Cerebellar nuclear complex (tissue), 1 donor: ENCODE measurements at regions not wholly inside any gene's neighbourhood (a gene's known extent, or its start where the extent isn't known, plus 50 kb on each side); places are given as distances from the start of the nearest gene placed in this dataset.
"Not testable (repeated sequence)": the region's sequence is repeated elsewhere in the genome, so short reads cannot be mapped to it uniquely, and the experiment has no call there.

ENCODE experiments used
- DNase-seq, 2 experiments: peaks; one replicate each; lab custom pipeline; 2025; lab: John Stamatoyannopoulos, UW

DNA sequence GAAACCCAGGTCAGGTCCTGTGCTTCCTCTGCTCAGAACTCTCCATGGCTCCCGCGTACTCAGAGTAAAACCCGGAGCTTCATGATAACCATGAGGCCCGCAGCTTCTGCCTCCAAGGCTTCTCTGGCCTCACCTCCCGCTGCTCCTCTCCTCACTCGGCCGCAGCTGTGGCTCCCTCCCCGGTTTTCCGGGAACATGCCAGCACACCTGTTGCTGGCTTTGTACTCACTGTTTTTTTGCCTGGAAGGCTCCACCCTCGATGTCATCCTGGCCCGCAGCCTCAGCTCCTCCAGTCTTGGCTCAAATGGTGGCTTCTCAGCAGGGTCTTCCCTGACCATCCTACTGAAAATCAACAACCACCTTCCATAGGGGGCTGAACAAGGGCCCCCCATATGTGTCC lies 57.7 kb upstream of the SULF2 start:
- DNase-seq, result not testable (repeated sequence)

GRCh38 chr20:47842004-47842403 lies 56.7 kb upstream of the SULF2 start:
- DNase-seq, result not testable (repeated sequence)

GRCh38 chr20:47836256-47836817 lies 51.1 kb upstream of the SULF2 start:
- not testable (repeated sequence) for DNase-seq
